ENCODE measurements at regions not wholly inside any gene's neighbourhood (a gene's known extent, or its start where the extent isn't known, plus 50 kb on each side); places are given as distances from the start of the nearest gene placed in this dataset.

DNA sequence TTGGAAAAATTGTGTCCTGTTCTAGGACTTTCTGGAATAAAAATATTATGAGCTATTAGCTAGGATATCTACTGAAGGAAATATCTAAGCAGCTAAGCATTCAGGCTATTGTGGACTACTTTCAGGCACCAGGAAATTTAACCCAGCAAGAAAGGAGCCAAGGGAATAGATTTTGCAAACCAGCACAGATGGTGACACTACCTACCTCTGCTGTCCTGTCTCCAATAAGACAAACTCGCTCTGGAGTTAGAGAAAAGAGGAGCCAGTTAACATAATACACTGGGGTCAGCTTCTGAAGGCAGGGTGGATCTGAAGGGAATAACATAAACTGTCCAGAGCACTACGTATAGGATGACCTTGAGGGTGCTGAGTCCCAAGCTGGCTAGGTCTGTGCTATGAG lies 223.7 kb upstream of the PRSS58 start:
- H2AFZ ChIP-seq (replicated peaks; ENCODE audit: low read length, poor library complexity): peak overlapping the region; percentile 80
- no peaks in the 10 kb centered on the region for H3K27me3 ChIP-seq (ENCODE audit: control insufficient read depth, insufficient read depth, low read length)
- no peaks in the 10 kb centered on the region for H3K9me3 ChIP-seq (ENCODE audit: control insufficient read depth, insufficient read depth, low read length)
- H2BK20ac ChIP-seq (ENCODE audit: low read depth, low read length): peak overlapping the region; percentile 86
- no peak overlapping the region for H3K9ac ChIP-seq (ENCODE audit: low read depth, low read length)
- no peak overlapping the region for H2BK5ac ChIP-seq (ENCODE audit: low read depth, low read length, poor library complexity, severe bottlenecking)
- peak overlapping the region; percentile 64; the same call in 1 of the 2 replicates for H2AK5ac ChIP-seq (ENCODE audit: low read depth, low read length)
- no peak overlapping the region for H3K4me3 ChIP-seq (ENCODE audit: insufficient read depth, low read depth, low read length)
- no peaks in the 10 kb centered on the region for H4K20me1 ChIP-seq (ENCODE audit: insufficient read depth, low read length)
- peak overlapping the region; percentile 59 for H3K4ac ChIP-seq (ENCODE audit: low read depth, low read length)
- peaks cover 10% of the 10 kb centered on the region for H3K4me1 ChIP-seq (ENCODE audit: control insufficient read depth, insufficient read depth, low read length)
- DNase-seq: peak; percentile 53
- intact Hi-C loops (cut with micrococcal nuclease): loop anchor here (1.0 to 5.0 kb wide), 2 partner anchors 41 to 61 kb away; no protein-coding TSS in a partner anchor
- no TSS peak for BruUV-seq (replicated peaks)
- H3K79me1 ChIP-seq (ENCODE audit: low read depth in 1 of 2, low read length in 2 of 2): no peaks in the 10 kb centered on the region
- peak overlapping the region; percentile 70; the same call in 1 of the 2 replicates for H3K23ac ChIP-seq (ENCODE audit: low read depth, low read length)
- no peak overlapping the region for H3K18ac ChIP-seq (ENCODE audit: low read depth, low read length)
- TF ChIP-seq, protein P1, sequence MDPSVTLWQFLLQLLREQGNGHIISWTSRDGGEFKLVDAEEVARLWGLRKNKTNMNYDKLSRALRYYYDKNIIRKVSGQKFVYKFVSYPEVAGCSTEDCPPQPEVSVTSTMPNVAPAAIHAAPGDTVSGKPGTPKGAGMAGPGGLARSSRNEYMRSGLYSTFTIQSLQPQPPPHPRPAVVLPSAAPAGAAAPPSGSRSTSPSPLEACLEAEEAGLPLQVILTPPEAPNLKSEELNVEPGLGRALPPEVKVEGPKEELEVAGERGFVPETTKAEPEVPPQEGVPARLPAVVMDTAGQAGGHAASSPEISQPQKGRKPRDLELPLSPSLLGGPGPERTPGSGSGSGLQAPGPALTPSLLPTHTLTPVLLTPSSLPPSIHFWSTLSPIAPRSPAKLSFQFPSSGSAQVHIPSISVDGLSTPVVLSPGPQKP (IDR thresholded peaks at IDR 0.05; ENCODE audit: borderline replicate concordance, low read depth, low read length): no peak
- TF ChIP-seq RAD21 (IDR thresholded peaks at IDR 0.05; ENCODE audit: low read length) (peak; percentile 51), FOS (IDR thresholded peaks at IDR 0.05; ENCODE audit: low read depth, low read length) (no peak), MXI1 (IDR thresholded peaks at IDR 0.05; ENCODE audit: borderline replicate concordance, low read depth, low read length) (no peak), RCOR1 (IDR thresholded peaks at IDR 0.05; ENCODE audit: insufficient replicate concordance, low read length) (no peak), RFX5 (IDR thresholded peaks at IDR 0.05; ENCODE audit: low read depth, low read length) (no peak), MAFK (IDR thresholded peaks at IDR 0.05; ENCODE audit: low read depth, low read length) (no peak), BHLHE40 (IDR thresholded peaks at IDR 0.05; ENCODE audit: low read depth, low read length) (no peak), NFE2L2 (IDR thresholded peaks at IDR 0.05; ENCODE audit: low read depth, low read length) (no peak), CHD1 (IDR thresholded peaks at IDR 0.05; ENCODE audit: low read depth, low read length) (no peak), MAZ (IDR thresholded peaks at IDR 0.05; ENCODE audit: borderline replicate concordance, low read depth, low read length) (no peak), CEBPB (IDR thresholded peaks at IDR 0.05; ENCODE audit: low read depth, low read length) (no peak), POLR2A (IDR thresholded peaks at IDR 0.05; ENCODE audit: low read depth, low read length) (no peak), SMC3 (IDR thresholded peaks at IDR 0.05; ENCODE audit: low read depth, low read length) (peak; percentile 42)
- TF ChIP-seq, protein P2, sequence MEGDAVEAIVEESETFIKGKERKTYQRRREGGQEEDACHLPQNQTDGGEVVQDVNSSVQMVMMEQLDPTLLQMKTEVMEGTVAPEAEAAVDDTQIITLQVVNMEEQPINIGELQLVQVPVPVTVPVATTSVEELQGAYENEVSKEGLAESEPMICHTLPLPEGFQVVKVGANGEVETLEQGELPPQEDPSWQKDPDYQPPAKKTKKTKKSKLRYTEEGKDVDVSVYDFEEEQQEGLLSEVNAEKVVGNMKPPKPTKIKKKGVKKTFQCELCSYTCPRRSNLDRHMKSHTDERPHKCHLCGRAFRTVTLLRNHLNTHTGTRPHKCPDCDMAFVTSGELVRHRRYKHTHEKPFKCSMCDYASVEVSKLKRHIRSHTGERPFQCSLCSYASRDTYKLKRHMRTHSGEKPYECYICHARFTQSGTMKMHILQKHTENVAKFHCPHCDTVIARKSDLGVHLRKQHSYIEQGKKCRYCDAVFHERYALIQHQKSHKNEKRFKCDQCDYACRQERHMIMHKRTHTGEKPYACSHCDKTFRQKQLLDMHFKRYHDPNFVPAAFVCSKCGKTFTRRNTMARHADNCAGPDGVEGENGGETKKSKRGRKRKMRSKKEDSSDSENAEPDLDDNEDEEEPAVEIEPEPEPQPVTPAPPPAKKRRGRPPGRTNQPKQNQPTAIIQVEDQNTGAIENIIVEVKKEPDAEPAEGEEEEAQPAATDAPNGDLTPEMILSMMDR (conservative IDR thresholded peaks at IDR 0.05; ENCODE audit: low read depth, low read length): peak; percentile 54
- TF ChIP-seq, protein P3, sequence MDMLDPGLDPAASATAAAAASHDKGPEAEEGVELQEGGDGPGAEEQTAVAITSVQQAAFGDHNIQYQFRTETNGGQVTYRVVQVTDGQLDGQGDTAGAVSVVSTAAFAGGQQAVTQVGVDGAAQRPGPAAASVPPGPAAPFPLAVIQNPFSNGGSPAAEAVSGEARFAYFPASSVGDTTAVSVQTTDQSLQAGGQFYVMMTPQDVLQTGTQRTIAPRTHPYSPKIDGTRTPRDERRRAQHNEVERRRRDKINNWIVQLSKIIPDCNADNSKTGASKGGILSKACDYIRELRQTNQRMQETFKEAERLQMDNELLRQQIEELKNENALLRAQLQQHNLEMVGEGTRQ (IDR thresholded peaks at IDR 0.05; ENCODE audit: low read depth, low read length): no peak
- H2BK15ac ChIP-seq (ENCODE audit: low read depth, low read length): peak overlapping the region; percentile 61; the same call in 1 of the 3 replicates
- ATAC-seq (ENCODE audit: low read depth): peak; percentile 66
- H3K36me3 ChIP-seq (ENCODE audit: control insufficient read depth, insufficient read depth, low read length): no peaks in the 10 kb centered on the region
- dilution Hi-C loops (cut with HindIII; ENCODE audit: low sequenced_read_pairs, unreplicated experiment): no loop called here
- no peak overlapping the region for H3K4me2 ChIP-seq (ENCODE audit: low read depth, low read length)
- peaks cover 4% of the 10 kb centered on the region; the same call in 1 of the 2 replicates for H3K9me1 ChIP-seq (ENCODE audit: insufficient read depth, low read length)
- ChIA-PET CTCF (interaction anchor here (1.0 to 2.2 kb wide), 8 partner anchors 18 to 69 kb away, joined by 3 to 13 read pairs (median 4); no protein-coding TSS in a partner anchor), POLR2A (ENCODE audit: unreplicated experiment) (interaction anchor here (0.7 kb wide), 1 partner anchor 22 kb away, joined by 3 read pairs; no protein-coding TSS in a partner anchor)
- H4K91ac ChIP-seq (ENCODE audit: insufficient read depth, low read depth, low read length): peak overlapping the region; percentile 64
- no peak overlapping the region for H3K56ac ChIP-seq (ENCODE audit: extremely low read depth, insufficient read depth, low read length)
- H3K27ac ChIP-seq (ENCODE audit: insufficient read depth, low read length): no peak overlapping the region
- no peak overlapping the region for H4K5ac ChIP-seq (ENCODE audit: low read depth, low read length)
- WGBS, 2 experiments (ENCODE audit: extremely low coverage in 2 of 2, insufficient read length in 1 of 2): no CpG with 5 or more reads among the region's 2 CpGs
- no peak overlapping the region for H2AK9ac ChIP-seq (replicated peaks; ENCODE audit: low read depth, low read length, poor library complexity)
- peak overlapping the region; percentile 65 for H3K14ac ChIP-seq (replicated peaks; ENCODE audit: low read depth, low read length)
- in situ Hi-C loops (cut with MboI; ENCODE audit: low sequenced_read_pairs): no loop called here
- H4K8ac ChIP-seq (ENCODE audit: low read depth in 2 of 2, low read length in 2 of 2): peak overlapping the region in 1 of 2 experiments; percentile 85; a peak in 1 of 4 replicates
- peak overlapping the region; percentile 79 for H2BK120ac ChIP-seq (ENCODE audit: low read depth, low read length)
